Liver (tissue), 8 donors: ENCODE measurements at regions not wholly inside any gene's neighbourhood (a gene's known extent, or its start where the extent isn't known, plus 50 kb on each side); places are given as distances from the start of the nearest gene placed in this dataset.

Experiments
- DNase-seq: peaks from one replicate; pipeline ENCODE4 v3.0.0-alpha.2; 2017; ENCODE audit warnings: low spot score
- H3K27ac ChIP-seq, 2 donors: one replicate each; pipeline ENCODE4 v1.7.0; 2013; ENCODE audit warnings: inconsistent platforms in 2 of 2, low read length in 2 of 2, control low read depth in 1 of 2, low read depth in 1 of 2, mild to moderate bottlenecking in 1 of 2
- H3K27me3 ChIP-seq, 4 donors: one replicate each; pipeline versions ENCODE4 v1.6.1 to v1.7.0; 2013; ENCODE audit warnings: low read length in 3 of 4, inconsistent platforms in 1 of 4, mild to moderate bottlenecking in 1 of 4, moderate library complexity in 1 of 4; ENCODE audit not compliant: control insufficient read depth in 4 of 4, insufficient read depth in 4 of 4
- H3K36me3 ChIP-seq, 4 donors: one replicate each; pipeline versions ENCODE4 v1.6.1 to v1.7.0; 2013; ENCODE audit warnings: low read length in 3 of 4, mild to moderate bottlenecking in 3 of 4, low read depth in 1 of 4, moderate library complexity in 1 of 4; ENCODE audit not compliant: control insufficient read depth in 4 of 4, insufficient read depth in 3 of 4
- H3K4me1 ChIP-seq, 4 donors: one replicate each; pipeline versions ENCODE4 v1.6.1 to v1.7.0; 2013; ENCODE audit warnings: low read length in 3 of 4, mild to moderate bottlenecking in 3 of 4, moderate library complexity in 1 of 4; ENCODE audit not compliant: control insufficient read depth in 4 of 4, insufficient read depth in 4 of 4
- H3K4me3 ChIP-seq, 3 donors: one replicate each; pipeline versions ENCODE4 v1.6.1 to v1.7.0; 2013; ENCODE audit warnings: low read length in 3 of 3, control low read depth in 1 of 3, low read depth in 1 of 3, mild to moderate bottlenecking in 1 of 3
- H3K9ac ChIP-seq, 2 donors: one replicate each; pipeline ENCODE4 v1.7.0; 2013; ENCODE audit warnings: low read length in 2 of 2, mild to moderate bottlenecking in 2 of 2, moderate library complexity in 2 of 2, control low read depth in 1 of 2, low read depth in 1 of 2
- H3K9me3 ChIP-seq, 4 donors: one replicate each; pipeline versions ENCODE4 v1.6.1 to v1.7.0; 2013; ENCODE audit warnings: low read length in 3 of 4; ENCODE audit not compliant: control insufficient read depth in 4 of 4
- EGR1 ChIP-seq, 2 donors: IDR thresholded peaks; 2 replicates each; pipeline ENCODE4 v1.6.1; 2016 to 2018; ENCODE audit warnings: antibody characterized with exemption in 2 of 2, low read depth in 2 of 2
- FOXA1 ChIP-seq: IDR thresholded peaks from 2 replicates; pipeline ENCODE4 v1.6.1; 2016; ENCODE audit warnings: antibody characterized with exemption
- FOXA2 ChIP-seq: IDR thresholded peaks from 2 replicates; pipeline ENCODE4 v1.6.1; 2016; ENCODE audit warnings: antibody characterized with exemption
- GABPA ChIP-seq, 2 donors: IDR thresholded peaks in 1 of 2; conservative IDR thresholded peaks in 1 of 2; 2 replicates each; pipeline ENCODE4 v1.6.1; 2016; ENCODE audit warnings: antibody characterized with exemption in 2 of 2, mild to moderate bottlenecking in 1 of 2, moderate library complexity in 1 of 2
- HNF4G ChIP-seq: IDR thresholded peaks from 2 replicates; pipeline ENCODE4 v1.6.1; 2016; ENCODE audit warnings: antibody characterized with exemption
- NR2F2 ChIP-seq: IDR thresholded peaks from 2 replicates; pipeline ENCODE4 v1.6.1; 2016; ENCODE audit warnings: antibody characterized with exemption
- SP1 ChIP-seq: IDR thresholded peaks from 2 replicates; pipeline ENCODE4 v1.6.1; 2018; ENCODE audit warnings: antibody characterized with exemption, mild to moderate bottlenecking
- TAF1 ChIP-seq: conservative IDR thresholded peaks from 2 replicates; pipeline ENCODE4 v1.6.1; 2016; ENCODE audit warnings: antibody characterized with exemption, mild to moderate bottlenecking
- WGBS: extraction: QIAGEN DNeasy Blood & Tissue Kit; methylation state at CpG from one replicate; pipeline ENCODE4 v1.1.7; 2013; 5-methylcytosine and 5-hydroxymethylcytosine counted together
- TF ChIP-seq, protein P1 (sequence below): IDR thresholded peaks from 2 replicates; pipeline ENCODE4 v1.6.1; 2016; ENCODE audit warnings: antibody characterized with exemption
- TF ChIP-seq, protein P2 (sequence below): IDR thresholded peaks from 2 replicates; pipeline ENCODE4 v1.6.1; 2016; ENCODE audit warnings: antibody characterized with exemption, mild to moderate bottlenecking
- TF ChIP-seq, protein P3 (sequence below): fragments of 150-350 bp; IDR thresholded peaks from 2 replicates; pipeline ENCODE4 v1.5.1; 2017; ENCODE audit warnings: improper control_type of control experiment, low read depth, low read length; ENCODE audit not compliant: missing input control
- TF ChIP-seq, protein P4 (sequence below): IDR thresholded peaks from 2 replicates; pipeline ENCODE4 v1.6.1; 2016; ENCODE audit warnings: antibody characterized with exemption
- TF ChIP-seq, protein P5 (sequence below): IDR thresholded peaks from 2 replicates; pipeline ENCODE4 v1.6.1; 2016; ENCODE audit warnings: antibody characterized with exemption
- donor health status: healthy.
- donor health status: healthy.
- donor health status: healthy.
- donor health status: healthy.
- donor health status: healthy.

DNA sequence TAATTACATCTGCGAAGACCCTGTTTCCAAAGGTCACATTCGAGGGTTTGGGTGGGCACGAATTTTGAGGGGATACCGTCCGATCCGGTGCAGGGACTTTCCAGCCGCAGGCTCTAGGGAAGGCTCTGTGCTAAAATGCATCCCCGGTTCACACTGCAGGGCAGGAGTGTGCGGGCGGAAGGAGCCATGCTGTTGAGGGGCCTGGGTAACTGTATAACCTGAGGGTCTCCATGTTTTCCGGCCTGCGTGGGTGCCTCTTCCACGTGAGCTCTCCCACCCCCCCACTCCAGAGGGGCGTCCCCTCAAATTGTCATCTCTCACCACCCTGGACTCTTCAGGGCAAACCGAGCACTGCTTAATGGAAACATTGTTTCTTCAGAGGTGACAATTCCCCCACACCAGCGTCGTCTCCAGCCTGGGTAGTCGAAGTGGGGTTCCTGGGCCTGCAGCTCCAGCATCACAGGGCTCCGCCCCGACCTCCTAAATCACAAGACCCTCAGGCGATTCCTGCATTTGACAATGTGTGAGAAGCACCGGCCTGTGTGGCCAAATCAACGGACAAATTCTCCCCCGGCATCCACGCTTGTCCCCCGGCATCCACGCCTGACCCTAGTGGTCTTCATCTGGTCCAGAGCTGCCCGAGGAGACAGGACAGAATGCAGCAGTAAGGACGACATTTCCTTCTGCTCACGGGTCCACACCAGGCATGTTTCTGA lies 51.2 kb downstream of the FOXL3 start:
- peak overlapping the region; percentile 76 to 86 for H3K27ac ChIP-seq

More for the DNA sequence above, 51.2 kb downstream of the FOXL3 start:
- 89% methylated on average over 30 of the region's 30 CpGs for WGBS
- TF ChIP-seq, protein P1, sequence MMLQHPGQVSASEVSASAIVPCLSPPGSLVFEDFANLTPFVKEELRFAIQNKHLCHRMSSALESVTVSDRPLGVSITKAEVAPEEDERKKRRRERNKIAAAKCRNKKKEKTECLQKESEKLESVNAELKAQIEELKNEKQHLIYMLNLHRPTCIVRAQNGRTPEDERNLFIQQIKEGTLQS = no peak
- TF ChIP-seq, protein P2, sequence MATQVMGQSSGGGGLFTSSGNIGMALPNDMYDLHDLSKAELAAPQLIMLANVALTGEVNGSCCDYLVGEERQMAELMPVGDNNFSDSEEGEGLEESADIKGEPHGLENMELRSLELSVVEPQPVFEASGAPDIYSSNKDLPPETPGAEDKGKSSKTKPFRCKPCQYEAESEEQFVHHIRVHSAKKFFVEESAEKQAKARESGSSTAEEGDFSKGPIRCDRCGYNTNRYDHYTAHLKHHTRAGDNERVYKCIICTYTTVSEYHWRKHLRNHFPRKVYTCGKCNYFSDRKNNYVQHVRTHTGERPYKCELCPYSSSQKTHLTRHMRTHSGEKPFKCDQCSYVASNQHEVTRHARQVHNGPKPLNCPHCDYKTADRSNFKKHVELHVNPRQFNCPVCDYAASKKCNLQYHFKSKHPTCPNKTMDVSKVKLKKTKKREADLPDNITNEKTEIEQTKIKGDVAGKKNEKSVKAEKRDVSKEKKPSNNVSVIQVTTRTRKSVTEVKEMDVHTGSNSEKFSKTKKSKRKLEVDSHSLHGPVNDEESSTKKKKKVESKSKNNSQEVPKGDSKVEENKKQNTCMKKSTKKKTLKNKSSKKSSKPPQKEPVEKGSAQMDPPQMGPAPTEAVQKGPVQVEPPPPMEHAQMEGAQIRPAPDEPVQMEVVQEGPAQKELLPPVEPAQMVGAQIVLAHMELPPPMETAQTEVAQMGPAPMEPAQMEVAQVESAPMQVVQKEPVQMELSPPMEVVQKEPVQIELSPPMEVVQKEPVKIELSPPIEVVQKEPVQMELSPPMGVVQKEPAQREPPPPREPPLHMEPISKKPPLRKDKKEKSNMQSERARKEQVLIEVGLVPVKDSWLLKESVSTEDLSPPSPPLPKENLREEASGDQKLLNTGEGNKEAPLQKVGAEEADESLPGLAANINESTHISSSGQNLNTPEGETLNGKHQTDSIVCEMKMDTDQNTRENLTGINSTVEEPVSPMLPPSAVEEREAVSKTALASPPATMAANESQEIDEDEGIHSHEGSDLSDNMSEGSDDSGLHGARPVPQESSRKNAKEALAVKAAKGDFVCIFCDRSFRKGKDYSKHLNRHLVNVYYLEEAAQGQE = no peak
- no peak for TF ChIP-seq TAF1
- TF ChIP-seq, protein P3, sequence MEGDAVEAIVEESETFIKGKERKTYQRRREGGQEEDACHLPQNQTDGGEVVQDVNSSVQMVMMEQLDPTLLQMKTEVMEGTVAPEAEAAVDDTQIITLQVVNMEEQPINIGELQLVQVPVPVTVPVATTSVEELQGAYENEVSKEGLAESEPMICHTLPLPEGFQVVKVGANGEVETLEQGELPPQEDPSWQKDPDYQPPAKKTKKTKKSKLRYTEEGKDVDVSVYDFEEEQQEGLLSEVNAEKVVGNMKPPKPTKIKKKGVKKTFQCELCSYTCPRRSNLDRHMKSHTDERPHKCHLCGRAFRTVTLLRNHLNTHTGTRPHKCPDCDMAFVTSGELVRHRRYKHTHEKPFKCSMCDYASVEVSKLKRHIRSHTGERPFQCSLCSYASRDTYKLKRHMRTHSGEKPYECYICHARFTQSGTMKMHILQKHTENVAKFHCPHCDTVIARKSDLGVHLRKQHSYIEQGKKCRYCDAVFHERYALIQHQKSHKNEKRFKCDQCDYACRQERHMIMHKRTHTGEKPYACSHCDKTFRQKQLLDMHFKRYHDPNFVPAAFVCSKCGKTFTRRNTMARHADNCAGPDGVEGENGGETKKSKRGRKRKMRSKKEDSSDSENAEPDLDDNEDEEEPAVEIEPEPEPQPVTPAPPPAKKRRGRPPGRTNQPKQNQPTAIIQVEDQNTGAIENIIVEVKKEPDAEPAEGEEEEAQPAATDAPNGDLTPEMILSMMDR = no peak
- TF ChIP-seq HNF4G = no peak
- no peak for TF ChIP-seq EGR1 (IDR thresholded peaks at IDR 0.05; ENCODE audit: low read depth in 2 of 2)
- TF ChIP-seq, protein P4, sequence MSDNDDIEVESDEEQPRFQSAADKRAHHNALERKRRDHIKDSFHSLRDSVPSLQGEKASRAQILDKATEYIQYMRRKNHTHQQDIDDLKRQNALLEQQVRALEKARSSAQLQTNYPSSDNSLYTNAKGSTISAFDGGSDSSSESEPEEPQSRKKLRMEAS = no peak
- TF ChIP-seq SP1 = no peak
- TF ChIP-seq NR2F2 = no peak
- no peak for TF ChIP-seq GABPA (IDR thresholded peaks at IDR 0.05 in 1 of 2, conservative IDR thresholded peaks at IDR 0.05 in 1 of 2)
- no peak for TF ChIP-seq FOXA2
- TF ChIP-seq, protein P5, sequence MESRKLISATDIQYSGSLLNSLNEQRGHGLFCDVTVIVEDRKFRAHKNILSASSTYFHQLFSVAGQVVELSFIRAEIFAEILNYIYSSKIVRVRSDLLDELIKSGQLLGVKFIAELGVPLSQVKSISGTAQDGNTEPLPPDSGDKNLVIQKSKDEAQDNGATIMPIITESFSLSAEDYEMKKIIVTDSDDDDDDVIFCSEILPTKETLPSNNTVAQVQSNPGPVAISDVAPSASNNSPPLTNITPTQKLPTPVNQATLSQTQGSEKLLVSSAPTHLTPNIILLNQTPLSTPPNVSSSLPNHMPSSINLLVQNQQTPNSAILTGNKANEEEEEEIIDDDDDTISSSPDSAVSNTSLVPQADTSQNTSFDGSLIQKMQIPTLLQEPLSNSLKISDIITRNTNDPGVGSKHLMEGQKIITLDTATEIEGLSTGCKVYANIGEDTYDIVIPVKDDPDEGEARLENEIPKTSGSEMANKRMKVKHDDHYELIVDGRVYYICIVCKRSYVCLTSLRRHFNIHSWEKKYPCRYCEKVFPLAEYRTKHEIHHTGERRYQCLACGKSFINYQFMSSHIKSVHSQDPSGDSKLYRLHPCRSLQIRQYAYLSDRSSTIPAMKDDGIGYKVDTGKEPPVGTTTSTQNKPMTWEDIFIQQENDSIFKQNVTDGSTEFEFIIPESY = no peak
- TF ChIP-seq FOXA1 = no peak
- Histone ChIP-seq H3K9me3 (no peaks in the 10 kb centered on the region), H3K27me3 (no peaks in the 10 kb centered on the region), H3K4me3 (no peak overlapping the region), H3K9ac (peak overlapping the region in 1 of 2 donors; percentile 32), H3K36me3 (no peaks in the 10 kb centered on the region), H3K4me1 (peaks cover 5 to 13% (median 8%) of the 10 kb centered on the region in 4 donors)
- DNase-seq = no peak
